ENCODE measurements at regions not wholly inside any gene's neighbourhood (a gene's known extent, or its start where the extent isn't known, plus 50 kb on each side); places are given as distances from the start of the nearest gene placed in this dataset.
A peak's percentile ranks its signal among the peaks of the same experiment; 100 is the strongest.

DNA sequence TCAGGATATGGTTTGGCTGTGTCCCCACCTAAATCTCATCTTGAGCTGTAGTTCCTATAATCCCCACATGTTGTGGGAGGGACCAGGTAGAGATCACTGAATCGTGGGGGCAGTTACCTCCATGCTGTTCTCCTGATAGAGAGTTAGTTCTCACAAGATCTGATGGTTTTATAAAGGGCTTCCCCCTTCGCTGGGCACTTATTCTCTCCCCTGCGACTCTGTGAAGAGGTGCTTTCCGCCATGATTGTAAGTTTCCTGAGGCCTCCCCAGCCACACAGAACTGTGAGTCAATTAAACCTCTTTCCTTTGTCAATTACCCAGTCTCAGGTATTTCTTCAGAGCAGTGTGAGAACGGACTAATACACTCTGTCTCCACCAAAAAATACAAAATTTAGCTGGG is 291.9 kb downstream of the BCOR start:
- DNase-seq (ENCODE audit: low spot score): no peak

- DNase-seq (ENCODE audit: low spot score): peak; percentile 49
These were observed 289.3 kb downstream of the BCOR start for GRCh38 chrX:39808471-39808917.

DNA sequence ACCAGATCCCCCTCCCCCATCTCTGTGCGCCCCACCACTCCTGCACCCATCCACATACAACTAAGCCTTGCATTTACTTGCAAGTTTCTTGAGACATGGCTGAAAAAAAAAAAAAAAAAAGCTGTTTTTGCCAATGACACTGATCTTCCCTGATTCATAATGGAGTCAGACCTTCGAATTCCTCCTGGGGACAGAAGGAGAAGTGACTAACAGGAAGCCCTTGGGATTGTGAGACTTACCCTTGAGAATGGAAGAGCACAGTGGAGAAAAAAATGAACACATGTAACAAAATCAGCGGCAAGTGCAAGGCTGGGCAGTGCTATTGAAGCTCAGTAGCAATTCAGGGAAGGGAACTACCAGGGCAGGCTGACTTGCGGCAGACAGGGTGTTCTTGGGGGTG is 288.4 kb downstream of the BCOR start:
- DNase-seq (ENCODE audit: low spot score): peak; percentile 79

- no peak for DNase-seq (ENCODE audit: low spot score)
These were observed 286.9 kb downstream of the BCOR start for GRCh38 chrX:39810901-39811300.

GRCh38 chrX:39811376-39811775 is 286.4 kb downstream of the BCOR start:
- DNase-seq (ENCODE audit: low spot score): no peak

DNA sequence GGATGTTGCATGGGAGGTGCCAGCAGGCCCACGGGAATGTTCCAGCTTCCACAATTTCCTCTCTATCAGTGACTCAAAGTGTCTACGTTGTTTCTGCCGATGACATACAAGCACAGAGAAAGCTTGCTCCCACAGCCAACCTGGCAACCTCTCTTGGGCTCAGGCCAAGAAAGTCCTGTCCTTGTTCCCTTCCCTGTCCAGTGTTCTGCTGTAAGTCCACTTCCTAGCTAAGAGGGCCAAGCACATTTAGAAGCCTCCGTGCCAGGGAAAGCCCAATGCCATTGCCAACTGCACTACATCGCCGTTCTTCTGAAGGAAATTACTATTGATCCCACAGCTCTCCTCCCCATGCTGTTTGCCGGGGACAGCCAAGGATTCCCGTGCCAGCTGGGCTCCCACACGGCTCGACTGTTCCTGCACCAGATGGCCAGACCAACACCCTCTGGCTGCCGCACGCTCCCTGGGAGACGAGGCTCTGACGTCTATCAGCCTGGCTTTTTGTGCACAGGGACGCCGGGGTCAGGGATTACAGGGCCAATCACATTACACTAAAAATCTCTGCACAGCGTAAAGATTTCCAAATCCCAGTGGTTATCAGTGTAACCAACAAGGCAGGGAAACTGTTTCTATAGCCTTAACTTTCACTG is 284.0 kb downstream of the BCOR start:
- no peak for DNase-seq (ENCODE audit: low spot score)

GRCh38 chrX:39814391-39814790 is 283.4 kb downstream of the BCOR start:
- DNase-seq (ENCODE audit: low spot score): no peak

- DNase-seq (ENCODE audit: low spot score): no peak
These were observed 282.1 kb downstream of the BCOR start for GRCh38 chrX:39815631-39816030.

GRCh38 chrX:39816871-39817731 is 280.7 kb downstream of the BCOR start:
- no peak for DNase-seq (ENCODE audit: low spot score)

DNA sequence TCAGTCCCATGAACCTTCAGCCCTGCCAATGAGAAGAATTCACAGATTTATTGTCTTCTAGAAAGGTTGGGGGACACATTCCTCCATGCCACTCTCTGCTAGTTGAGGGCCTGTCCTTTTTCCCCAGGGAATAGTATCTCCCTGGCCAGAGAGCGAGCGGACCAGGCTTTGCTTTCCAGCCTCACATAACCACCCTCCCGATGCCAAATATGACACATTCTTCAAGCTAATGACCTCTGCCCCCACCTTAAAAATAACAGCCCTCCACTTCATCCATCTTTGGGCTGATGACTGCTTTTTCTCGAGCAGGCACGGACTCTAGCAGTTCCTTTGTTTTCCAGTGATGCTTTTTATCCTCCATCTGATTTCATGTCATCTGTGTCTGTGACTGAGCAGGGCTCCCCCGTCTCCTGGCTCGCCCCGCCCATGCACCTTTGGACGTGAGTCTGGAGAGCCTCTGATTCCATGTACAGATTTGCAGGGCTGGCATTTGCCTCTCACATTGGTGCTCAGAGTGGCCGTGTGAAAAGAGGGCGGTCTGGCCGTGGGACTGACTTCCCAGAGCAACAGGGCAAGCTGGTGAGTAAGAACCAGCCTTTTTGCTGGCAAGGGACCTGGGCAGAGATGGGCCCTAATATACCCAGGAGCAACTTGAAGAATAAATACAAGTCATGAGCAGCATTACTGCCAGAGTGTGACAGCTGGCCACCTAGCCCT is 279.8 kb downstream of the BCOR start:
- DNase-seq (ENCODE audit: low spot score): no peak

DNA sequence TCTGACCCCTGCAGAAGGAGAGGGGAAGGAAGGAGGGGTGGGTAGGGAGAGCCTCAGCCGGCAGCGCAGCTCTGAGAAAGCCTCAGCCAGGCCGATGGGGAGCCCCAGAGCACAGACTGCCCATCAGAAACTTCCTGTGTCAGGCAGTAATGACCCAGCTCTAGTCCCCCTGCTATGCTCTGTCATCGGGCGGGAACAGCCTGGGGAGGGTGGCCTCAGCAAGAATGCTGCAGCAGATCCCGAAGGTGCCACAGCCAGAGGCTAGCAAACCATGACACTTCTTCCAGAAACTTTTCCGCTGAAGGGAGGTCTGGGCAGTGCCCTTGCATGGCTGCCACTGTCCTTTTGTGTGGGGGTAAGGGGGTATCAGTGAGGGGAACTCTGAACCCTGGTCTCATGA is 279.0 kb downstream of the BCOR start:
- no peak for DNase-seq (ENCODE audit: low spot score)

GRCh38 chrX:39819921-39820849 is 277.6 kb downstream of the BCOR start:
- no peak for DNase-seq (ENCODE audit: low spot score)

DNA sequence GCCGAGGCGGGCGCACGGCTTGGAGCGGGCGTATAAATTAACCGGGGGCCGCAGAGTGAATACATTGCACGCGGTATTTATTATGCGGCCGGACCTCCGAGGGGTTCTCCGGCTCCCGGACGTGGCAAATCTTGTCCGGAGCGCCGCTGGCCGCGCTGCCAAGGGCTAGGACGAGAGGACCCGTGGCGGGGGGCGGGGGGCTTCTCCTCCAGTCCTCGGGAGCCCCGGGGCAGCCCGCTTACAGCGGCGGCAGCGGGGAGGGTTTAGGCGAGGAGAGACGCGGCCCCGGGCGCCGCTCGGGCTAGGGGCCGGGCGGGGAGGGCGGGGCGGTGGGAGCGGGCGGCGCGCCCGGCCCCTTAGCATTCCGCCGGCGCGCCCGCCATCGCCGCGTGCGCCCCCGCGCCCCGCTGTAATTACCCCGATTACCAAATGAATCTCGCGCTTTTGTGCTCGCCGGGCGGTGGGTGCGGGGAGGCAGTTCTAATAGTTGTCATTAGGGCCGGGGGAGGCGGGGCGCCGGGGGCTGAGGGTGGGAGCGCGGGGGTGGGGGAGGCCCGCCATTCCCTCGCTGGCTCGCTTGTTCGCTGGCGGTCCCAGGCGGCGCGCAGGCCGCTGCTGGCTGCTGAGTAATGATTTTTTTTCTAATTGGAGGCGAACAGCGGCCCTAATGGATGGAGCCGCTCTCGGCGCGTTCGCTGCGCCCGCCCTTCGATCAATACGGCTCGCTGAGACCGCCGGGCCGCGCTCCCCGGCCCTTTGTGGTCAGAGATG is 276.6 kb downstream of the BCOR start:
- DNase-seq (ENCODE audit: low spot score): no peak

DNA sequence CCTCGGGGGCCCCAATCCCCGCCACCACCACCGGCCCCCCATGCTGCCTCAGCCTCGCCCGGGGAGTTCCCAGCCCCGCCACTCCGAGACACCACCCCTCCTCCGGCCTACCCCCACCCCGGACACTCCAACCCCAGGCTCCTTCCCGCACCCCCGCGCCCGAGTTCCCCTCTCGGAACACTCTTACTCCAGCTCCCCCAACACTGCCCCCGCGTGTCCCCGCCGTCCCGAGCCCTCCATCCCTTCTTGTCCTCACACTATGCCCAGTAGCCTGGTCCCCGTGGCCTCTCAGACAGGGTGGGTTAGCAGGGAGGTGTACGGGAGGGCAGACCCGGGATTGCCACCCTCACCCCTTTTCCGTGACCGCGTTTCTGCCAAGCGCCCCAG is 276.1 kb downstream of the BCOR start:
- no peak for DNase-seq (ENCODE audit: low spot score)

GRCh38 chrX:39822133-39822748 is 275.5 kb downstream of the BCOR start:
- no peak for DNase-seq (ENCODE audit: low spot score)

- no peak for DNase-seq (ENCODE audit: low spot score)
These were observed 274.3 kb downstream of the BCOR start for GRCh38 chrX:39823424-39823823.

DNA sequence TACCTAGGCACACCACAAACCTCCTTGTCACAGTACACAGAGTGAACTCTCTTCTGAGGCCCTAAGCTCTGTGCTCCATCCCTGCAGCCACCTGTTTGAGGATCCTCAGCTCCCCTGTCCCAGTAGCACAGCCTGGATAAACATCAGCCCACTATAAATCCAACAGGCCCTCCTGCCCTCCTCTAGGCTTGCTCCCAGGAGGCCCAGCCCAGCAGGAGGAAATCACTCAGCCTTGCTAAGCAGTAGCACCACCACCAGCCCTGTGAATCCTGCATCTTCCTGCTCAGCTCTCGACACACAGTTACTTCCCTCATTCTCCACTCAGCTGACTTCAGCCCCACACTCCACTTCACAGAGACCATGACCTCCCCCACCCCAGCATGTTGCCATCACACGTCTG is 273.9 kb downstream of the BCOR start:
- no peak for DNase-seq (ENCODE audit: low spot score)

DNA sequence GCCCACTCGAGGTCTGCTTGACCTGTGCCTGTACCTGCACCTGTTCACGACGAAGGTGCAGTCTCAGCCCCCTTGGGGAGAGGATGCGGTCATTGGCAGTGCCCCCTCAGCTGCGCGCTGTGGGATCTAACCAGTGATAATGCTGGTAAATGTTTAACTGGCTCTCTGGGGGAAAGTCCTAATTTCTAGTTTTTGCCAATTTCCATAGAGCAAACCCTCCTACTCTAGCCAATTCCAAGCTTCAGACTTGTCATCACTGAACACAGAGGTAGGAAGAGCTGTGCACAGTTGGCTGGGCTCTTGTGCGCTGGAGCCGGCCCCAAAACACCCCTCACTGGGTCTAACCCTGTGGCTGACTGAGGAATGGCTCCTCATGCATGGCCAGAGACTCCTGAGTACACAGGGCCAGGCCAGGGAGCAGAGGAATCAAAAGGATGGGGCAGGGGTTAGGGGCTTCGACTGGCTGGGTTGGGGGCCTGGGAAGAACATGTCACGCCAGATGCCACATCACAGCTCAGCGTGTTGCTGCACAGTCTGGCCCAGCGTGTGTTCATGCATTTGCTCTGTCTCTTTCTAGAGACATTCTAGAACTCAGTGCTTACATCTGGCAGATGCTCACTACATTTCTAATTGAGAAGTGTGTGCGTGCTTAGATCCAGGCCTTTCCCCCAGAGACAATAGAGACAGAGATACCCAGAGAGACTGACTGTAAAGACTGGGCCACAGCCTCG is 270.8 kb downstream of the BCOR start:
- no peak for DNase-seq (ENCODE audit: low spot score)

DNA sequence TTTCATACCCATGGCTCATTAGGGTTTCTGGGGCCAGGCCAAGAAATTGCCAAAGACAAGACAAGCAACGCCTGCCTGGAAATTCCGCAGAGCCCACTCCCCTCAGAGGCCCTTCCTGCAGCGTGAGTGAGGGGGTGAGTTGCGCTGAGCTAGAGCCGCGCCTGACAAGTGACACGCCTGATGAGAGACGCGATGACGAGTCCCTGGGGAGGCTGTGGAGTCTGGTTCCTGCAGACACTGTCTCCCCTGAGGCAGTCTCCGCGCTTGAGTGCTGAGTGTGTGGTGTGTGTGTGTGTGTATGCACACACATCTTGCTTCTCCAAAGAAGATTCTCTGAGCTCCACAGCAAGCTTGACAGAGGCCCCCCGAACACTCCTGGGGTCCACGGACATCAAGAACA is 269.8 kb downstream of the BCOR start:
- no peak for DNase-seq (ENCODE audit: low spot score)

GRCh38 chrX:39828971-39829370 is 268.8 kb downstream of the BCOR start:
- no peak for DNase-seq (ENCODE audit: low spot score)
